Right ventricle myocardium inferior (tissue), 1 donor: ENCODE measurements at regions not wholly inside any gene's neighbourhood (a gene's known extent, or its start where the extent isn't known, plus 50 kb on each side); places are given as distances from the start of the nearest gene placed in this dataset.

Source experiments
- ATAC-seq: fragments of 200-7000 bp; cut with Tn5 transposase; one replicate; pipeline ENCODE4 v1.9.1; 2020; ENCODE audit warnings: mild to moderate bottlenecking, moderate library complexity
- DNase-seq: peaks from one replicate; pipeline ENCODE4 v3.0.0; 2021; ENCODE audit errors: missing footprints
- intact Hi-C: fragments of 100-400 bp; cut with DNase I; formaldehyde crosslinking; loops from one replicate; pipeline ENCODE4 v1.11.0; 2022
- donor health status: DM: no; HTN: yes; CAD: no; lungs with severe emphysema.

DNA sequence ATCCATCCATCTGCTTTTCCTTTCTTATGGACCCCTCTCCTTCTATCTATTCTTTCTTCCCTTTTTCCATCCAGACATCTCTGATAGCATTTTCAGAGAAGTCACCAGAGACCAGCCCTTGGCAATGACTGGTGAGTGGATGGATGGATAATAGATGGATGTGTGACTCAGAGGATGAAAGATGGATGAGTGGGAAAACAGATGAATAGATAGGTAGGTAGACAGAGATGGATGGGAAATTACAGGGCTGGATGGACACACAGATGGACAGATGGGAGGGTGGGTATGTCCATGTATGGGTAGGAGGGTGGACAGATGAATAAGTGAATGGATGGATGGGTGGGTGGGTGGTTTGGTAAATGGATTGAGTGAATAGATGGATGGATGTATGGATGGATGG is 101.0 kb downstream of the LITAF start:
- DNase-seq, result no peak
- intact Hi-C loops, result no loop called here
- no peak for ATAC-seq

DNA sequence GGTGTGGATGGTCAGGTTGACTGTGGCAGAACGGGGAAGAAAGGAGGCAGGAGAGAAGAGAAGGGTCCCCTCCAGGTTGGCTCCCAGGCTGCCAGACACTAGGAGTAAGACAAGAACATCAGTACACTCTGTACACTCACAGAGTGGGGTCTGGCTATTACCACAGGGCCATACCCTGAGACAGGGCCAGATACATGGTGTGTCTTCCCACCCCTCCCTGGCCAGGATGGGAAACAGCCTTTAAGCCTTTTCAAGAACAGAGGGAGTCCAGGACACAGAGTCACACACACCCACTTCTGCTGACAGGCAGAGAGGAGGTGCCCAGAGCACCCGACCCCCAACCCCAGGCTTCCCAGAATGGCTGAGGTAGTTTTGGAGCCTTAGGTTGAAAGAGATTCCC is 99.4 kb downstream of the LITAF start:
- intact Hi-C loops, result no loop called here
- DNase-seq, result no peak
- ATAC-seq, result no peak

DNA sequence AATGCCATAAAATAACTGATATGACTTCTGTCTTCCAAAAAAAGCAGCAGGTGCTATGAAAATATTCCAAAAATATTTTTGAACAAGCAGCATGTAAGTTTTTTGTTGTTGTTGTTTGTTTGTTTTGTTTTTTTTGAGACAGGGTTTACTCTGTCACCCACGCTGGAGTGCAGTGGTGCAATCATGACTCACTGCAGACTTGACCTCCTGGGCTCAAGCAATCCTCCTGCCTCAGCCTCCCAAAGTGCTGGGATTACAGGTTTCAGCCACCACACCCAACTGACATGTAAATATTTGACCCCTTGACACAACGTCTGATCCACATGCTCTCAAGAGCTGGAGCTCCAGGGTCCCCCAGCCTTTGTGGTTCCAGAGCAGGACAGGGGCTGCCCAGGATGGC is 98.4 kb downstream of the LITAF start:
- no peak for ATAC-seq
- no peak for DNase-seq
- intact Hi-C loops, result no loop called here

DNA sequence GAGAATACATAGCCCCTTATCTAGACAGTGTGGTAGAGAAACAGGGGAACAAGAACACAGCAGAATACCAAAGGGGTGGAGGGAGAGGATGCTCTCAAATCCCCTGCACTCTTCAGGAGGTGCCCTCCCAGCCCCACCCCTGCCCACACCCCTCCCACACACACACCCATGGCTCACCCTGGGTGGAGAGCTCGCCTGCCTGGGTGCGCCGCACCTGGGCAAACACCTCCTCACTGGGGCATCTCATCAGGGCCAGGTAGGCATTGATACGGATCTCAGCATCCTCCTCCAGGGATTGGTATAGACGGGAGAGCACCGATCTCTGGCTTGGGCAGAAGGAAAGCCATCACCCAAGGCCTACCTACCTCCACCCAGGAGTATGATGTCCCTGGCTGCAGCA is 95.2 kb downstream of the LITAF start:
- intact Hi-C loops, result loop anchor here (10.0 kb wide), 1 partner anchor 77 kb away; no protein-coding TSS in a partner anchor
- ATAC-seq (no peak), DNase-seq (no peak)

DNA sequence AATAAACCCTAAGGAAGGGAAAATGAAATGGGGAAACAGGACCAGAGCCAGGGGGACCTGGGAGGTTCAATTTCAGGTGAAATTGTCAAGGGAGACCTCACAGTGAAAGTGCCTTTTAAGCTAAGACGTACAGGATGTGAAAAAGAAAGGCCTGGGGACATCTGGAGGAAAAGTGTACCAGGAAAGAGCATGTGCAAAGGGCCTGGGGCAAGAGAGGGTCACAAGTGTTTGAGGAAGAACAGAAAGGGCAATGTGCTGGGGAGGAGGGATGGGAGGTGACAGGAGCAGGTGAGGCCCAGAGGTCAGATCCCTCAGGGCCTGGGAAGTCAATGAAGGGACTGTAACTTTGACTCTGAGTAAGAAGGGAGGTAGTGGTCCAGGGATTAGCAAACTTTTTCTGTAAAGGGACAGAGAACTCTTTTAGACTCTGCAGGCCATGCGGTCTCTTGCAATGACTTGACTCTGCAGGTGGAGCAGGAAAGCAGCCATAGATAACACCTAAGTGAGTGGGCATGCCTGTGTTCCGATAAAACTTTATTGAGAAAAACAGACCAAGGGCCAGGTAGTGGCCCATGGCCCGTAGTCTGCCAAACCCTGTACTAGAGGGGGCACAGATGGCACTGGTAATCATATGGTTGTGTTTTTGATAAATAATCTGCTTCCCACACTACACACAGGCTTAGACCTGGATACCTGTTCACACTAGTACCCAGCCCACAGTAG is 93.8 kb downstream of the LITAF start:
- ATAC-seq, result no peak
- DNase-seq, result no peak
- intact Hi-C loops, result loop anchor here (10.0 kb wide), 1 partner anchor 78 kb away; no protein-coding TSS in a partner anchor

DNA sequence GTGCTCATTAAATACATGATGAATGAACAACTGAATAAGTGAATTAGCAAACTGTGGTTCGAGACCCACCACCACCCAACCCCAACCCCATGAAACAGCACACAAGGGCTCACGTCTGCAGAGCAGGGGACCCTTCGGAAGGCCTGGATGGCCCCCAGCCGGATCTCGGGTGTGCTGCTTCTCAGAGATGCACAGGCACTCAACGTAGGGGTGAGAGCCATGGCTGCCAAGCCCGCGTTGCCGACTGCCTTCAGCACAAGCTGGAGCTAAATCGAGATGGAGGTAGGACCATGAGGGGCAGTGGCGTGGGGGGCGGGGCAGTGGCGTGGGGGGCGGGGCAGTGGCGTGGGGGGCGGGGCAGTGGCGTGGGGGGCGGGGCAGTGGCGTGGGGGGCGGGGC is 93.2 kb downstream of the LITAF start:
- no peak for DNase-seq
- ATAC-seq, result no peak
- intact Hi-C loops, result loop anchor here (10.0 kb wide), 1 partner anchor 79 kb away; no protein-coding TSS in a partner anchor

DNA sequence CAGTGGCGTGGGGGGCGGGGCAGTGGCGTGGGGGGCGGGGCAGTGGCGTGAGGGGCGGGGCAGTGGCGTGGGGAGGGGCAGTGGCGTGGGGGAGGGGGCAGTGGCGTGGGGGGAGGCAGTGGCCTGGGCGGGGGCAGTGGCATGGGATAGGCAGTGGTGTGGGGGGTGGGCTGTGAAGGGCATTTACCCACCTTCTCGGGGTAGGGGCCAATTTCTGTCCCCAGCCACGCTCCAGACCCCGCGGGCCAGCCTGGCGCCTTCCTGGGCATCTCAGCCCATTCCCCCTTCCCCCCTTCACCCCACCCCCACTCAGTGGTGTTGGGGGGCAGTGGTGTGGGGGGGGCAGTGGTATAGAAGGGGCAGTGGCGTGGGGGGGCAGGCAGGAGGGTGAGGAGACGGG is 92.7 kb downstream of the LITAF start:
- ATAC-seq, result no peak
- DNase-seq, result no peak
- intact Hi-C loops, result loop anchor here (10.0 kb wide), 1 partner anchor 79 kb away; no protein-coding TSS in a partner anchor

DNA sequence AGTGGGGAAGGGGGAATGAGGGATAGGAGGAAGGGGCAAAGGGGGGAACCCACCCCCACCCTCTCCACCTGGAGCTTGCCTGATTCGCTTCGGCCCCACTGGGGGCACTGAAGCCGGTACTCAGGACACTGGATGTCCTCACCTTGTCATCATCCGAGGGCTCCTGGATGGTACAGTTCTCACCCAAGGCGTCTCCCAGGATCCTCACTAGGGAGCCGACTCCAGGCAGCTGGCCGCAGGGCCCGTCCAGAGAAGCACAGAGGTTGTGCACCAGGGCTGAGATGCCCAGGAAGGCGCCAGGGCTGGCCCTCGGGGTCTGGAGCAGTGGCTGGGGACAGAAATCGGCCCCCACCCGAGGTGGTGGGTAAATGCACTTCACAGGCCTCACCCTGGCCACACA is 92.3 kb downstream of the LITAF start:
- ATAC-seq (no peak), DNase-seq (no peak)
- intact Hi-C loops, result loop anchor here (10.0 kb wide), 1 partner anchor 80 kb away; no protein-coding TSS in a partner anchor

DNA sequence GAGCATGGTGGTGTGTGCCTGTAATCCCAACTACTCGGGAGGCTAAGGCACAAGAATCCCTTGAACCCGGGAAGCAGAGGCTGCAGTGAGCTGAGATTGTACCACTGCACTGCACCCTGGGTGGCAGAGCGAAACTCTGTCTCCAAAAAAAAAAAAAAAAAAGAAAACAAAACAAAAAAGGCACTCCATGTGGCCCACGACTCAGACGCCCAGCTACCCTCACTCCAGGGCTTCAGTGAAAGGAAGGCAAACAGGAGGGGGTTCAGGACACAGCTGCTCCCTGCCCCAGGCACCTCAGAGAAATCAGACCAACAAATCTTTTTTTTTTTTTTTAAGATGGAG is 91.7 kb downstream of the LITAF start:
- DNase-seq (no peak), ATAC-seq (no peak)
- intact Hi-C loops, result loop anchor here (10.0 kb wide), 1 partner anchor 80 kb away; no protein-coding TSS in a partner anchor
